Thyroid gland (tissue), 4 donors: ENCODE measurements at regions not wholly inside any gene's neighbourhood (a gene's known extent, or its start where the extent isn't known, plus 50 kb on each side); places are given as distances from the start of the nearest gene placed in this dataset.

Experiments
- POLR2A ChIP-seq, 2 donors: fragments of 450-650 bp; IDR thresholded peaks; one replicate each; pipeline ENCODE4 v1.6.1; 2017; ENCODE audit warnings: antibody characterized with exemption in 2 of 2, mild to moderate bottlenecking in 2 of 2, moderate library complexity in 1 of 2
- TF ChIP-seq, protein P1 (sequence below), 6 experiments: fragments of 200-600 bp in 3 of 6; fragments of 450-650 bp in 3 of 6; sonication (generic) in 3 of 6; IDR thresholded peaks; one replicate each; pipeline ENCODE4 v1.5.1; 2016 to 2019; ENCODE audit warnings: antibody characterized with exemption in 6 of 6, mild to moderate bottlenecking in 2 of 6, inconsistent platforms in 1 of 6, moderate library complexity in 1 of 6

DNA sequence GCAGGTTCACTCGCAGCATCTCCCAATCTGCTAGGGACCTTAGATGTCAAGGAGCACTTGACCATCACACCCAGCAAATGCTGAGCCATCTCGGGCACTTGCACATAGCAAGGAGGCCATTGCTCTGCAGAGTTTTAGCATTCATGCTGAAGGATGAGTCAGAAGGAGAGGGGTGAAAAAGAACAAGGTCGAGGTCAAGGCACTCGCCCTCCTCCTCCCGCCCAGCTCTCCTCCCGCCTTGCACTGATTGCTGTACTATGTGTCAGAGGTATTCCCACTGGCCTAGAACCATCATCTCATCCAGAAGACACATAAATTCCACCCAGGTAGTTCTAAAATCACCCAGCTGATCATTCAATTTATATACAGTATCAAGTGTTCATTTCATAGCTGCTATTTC is 255.1 kb upstream of the SP4 start:
- no peak for TF ChIP-seq POLR2A (IDR thresholded peaks at IDR 0.05)
- TF ChIP-seq, protein P1, sequence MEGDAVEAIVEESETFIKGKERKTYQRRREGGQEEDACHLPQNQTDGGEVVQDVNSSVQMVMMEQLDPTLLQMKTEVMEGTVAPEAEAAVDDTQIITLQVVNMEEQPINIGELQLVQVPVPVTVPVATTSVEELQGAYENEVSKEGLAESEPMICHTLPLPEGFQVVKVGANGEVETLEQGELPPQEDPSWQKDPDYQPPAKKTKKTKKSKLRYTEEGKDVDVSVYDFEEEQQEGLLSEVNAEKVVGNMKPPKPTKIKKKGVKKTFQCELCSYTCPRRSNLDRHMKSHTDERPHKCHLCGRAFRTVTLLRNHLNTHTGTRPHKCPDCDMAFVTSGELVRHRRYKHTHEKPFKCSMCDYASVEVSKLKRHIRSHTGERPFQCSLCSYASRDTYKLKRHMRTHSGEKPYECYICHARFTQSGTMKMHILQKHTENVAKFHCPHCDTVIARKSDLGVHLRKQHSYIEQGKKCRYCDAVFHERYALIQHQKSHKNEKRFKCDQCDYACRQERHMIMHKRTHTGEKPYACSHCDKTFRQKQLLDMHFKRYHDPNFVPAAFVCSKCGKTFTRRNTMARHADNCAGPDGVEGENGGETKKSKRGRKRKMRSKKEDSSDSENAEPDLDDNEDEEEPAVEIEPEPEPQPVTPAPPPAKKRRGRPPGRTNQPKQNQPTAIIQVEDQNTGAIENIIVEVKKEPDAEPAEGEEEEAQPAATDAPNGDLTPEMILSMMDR (IDR thresholded peaks at IDR 0.05), result no peak
